Fibroblast of skin of scalp (primary cell): ENCODE measurements at regions not wholly inside any gene's neighbourhood (a gene's known extent, or its start where the extent isn't known, plus 50 kb on each side); places are given as distances from the start of the nearest gene placed in this dataset.

Source experiments
- DNase-seq: peaks from one replicate; pipeline ENCODE4 v3.0.0-alpha.2; 2013

- no peak for DNase-seq
Observed at GRCh38 chr6:18335948-18336347, 51.2 kb upstream of the RNF144B start.

GRCh38 chr6:18334251-18334650 lies 52.9 kb upstream of the RNF144B start:
- DNase-seq: no peak

GRCh38 chr6:18330548-18331081 lies 56.5 kb upstream of the RNF144B start:
- no peak for DNase-seq

- DNase-seq: no peak
Observed at GRCh38 chr6:18329776-18330175, 57.4 kb upstream of the RNF144B start.

- no peak for DNase-seq
Observed at GRCh38 chr6:18328540-18328939, 58.6 kb upstream of the RNF144B start.

GRCh38 chr6:18328070-18328469 lies 59.1 kb upstream of the RNF144B start:
- no peak for DNase-seq

- peak; percentile 70 for DNase-seq
Observed at GRCh38 chr6:18327626-18328025, 59.5 kb upstream of the RNF144B start.

GRCh38 chr6:18326980-18327379 lies 60.2 kb upstream of the RNF144B start:
- no peak for DNase-seq

GRCh38 chr6:18326001-18326400 lies 61.1 kb upstream of the RNF144B start:
- no peak for DNase-seq

- no peak for DNase-seq
Observed at GRCh38 chr6:18324706-18325042, 60.3 kb upstream of the DEK start.

GRCh38 chr6:18323935-18324705 lies 59.8 kb upstream of the DEK start:
- peak; percentile 61 for DNase-seq

- DNase-seq: no peak
Observed at GRCh38 chr6:18317850-18318249, 53.5 kb upstream of the DEK start.

GRCh38 chr6:18314317-18314997 lies 50.1 kb upstream of the DEK start:
- no peak for DNase-seq
